ENCODE measurements at regions not wholly inside any gene's neighbourhood (a gene's known extent, or its start where the extent isn't known, plus 50 kb on each side); places are given as distances from the start of the nearest gene placed in this dataset.

GRCh38 chr3:163561151-163561550 lies 1517.1 kb downstream of the SI start:
- H3K27ac ChIP-seq, result no peak overlapping the region
- intact Hi-C loops (cut with DNase I), result no loop called here
- no peak for TF ChIP-seq POLR2A (IDR thresholded peaks at IDR 0.05)
- no peak for TF ChIP-seq CTCF (IDR thresholded peaks at IDR 0.05)
- ATAC-seq, result no peak
- WGBS, 4 donors, result 73 to 78% (median 76%) methylated on average over 4 of the region's 4 CpGs
- no peaks in the 10 kb centered on the region for H3K36me3 ChIP-seq
- no peak overlapping the region for H3K4me3 ChIP-seq
- H3K27me3 ChIP-seq, result no peaks in the 10 kb centered on the region
- no peak for DNase-seq
- peaks cover 0 to 5% (median 0%) of the 10 kb centered on the region in 12 donors for H3K9me3 ChIP-seq
- no peaks in the 10 kb centered on the region for H3K4me1 ChIP-seq

- WGBS, 4 donors, result 62 to 76% (median 63%) methylated on average over 2 of the region's 2 CpGs
- DNase-seq (no peak), ATAC-seq (no peak)
- Histone ChIP-seq H3K4me3 (no peak overlapping the region), H3K36me3 (no peaks in the 10 kb centered on the region), H3K4me1 (no peaks in the 10 kb centered on the region), H3K27ac (no peak overlapping the region), H3K27me3 (no peaks in the 10 kb centered on the region), H3K9me3 (peaks cover 0 to 5% (median 0%) of the 10 kb centered on the region in 12 donors)
- TF ChIP-seq POLR2A (IDR thresholded peaks at IDR 0.05) (no peak), CTCF (IDR thresholded peaks at IDR 0.05) (no peak)
- intact Hi-C loops (cut with DNase I), result no loop called here
Observed at GRCh38 chr3:163560459-163560858, 1517.8 kb downstream of the SI start.

- Histone ChIP-seq H3K4me3 (no peak overlapping the region), H3K9me3 (no peaks in the 10 kb centered on the region), H3K27me3 (no peaks in the 10 kb centered on the region), H3K27ac (no peak overlapping the region), H3K36me3 (no peaks in the 10 kb centered on the region), H3K4me1 (no peaks in the 10 kb centered on the region)
- intact Hi-C loops (cut with DNase I), result no loop called here
- no peak for DNase-seq
- 77 to 85% (median 79%) methylated on average over 4 of the region's 4 CpGs for WGBS, 4 donors
- TF ChIP-seq CTCF (IDR thresholded peaks at IDR 0.05), result no peak
- TF ChIP-seq POLR2A (IDR thresholded peaks at IDR 0.05), result no peak
- no peak for ATAC-seq
Observed at GRCh38 chr3:163556813-163557523, 1521.3 kb downstream of the SI start.

- DNase-seq (no peak), ATAC-seq (no peak)
- no peak for TF ChIP-seq CTCF (IDR thresholded peaks at IDR 0.05)
- TF ChIP-seq POLR2A (IDR thresholded peaks at IDR 0.05), result no peak
- Histone ChIP-seq H3K27ac (no peak overlapping the region), H3K4me3 (no peak overlapping the region), H3K9me3 (peaks cover 0 to 4% (median 0%) of the 10 kb centered on the region in 12 donors), H3K36me3 (no peaks in the 10 kb centered on the region), H3K27me3 (no peaks in the 10 kb centered on the region), H3K4me1 (no peaks in the 10 kb centered on the region)
- intact Hi-C loops (cut with DNase I), result no loop called here
- WGBS, 4 donors, result 0 to 59% (median 44%) methylated on average over 1 of the region's 1 CpG
Observed at GRCh38 chr3:163555918-163556317, 1522.4 kb downstream of the SI start.

All from heart left ventricle (tissue), 16 donors.